NB4 (cell line): ENCODE measurements at regions not wholly inside any gene's neighbourhood (a gene's known extent, or its start where the extent isn't known, plus 50 kb on each side); places are given as distances from the start of the nearest gene placed in this dataset.

Experiments
- TF ChIP-seq, protein P1 (sequence below): IDR thresholded peaks from 2 replicates; pipeline ENCODE4 v1.6.1; 2011; ENCODE audit warnings: low read depth, low read length
- TF ChIP-seq, protein P2 (sequence below): IDR thresholded peaks from one replicate; pipeline ENCODE4 v1.5.1; 2012; ENCODE audit warnings: low read depth, low read length

DNA sequence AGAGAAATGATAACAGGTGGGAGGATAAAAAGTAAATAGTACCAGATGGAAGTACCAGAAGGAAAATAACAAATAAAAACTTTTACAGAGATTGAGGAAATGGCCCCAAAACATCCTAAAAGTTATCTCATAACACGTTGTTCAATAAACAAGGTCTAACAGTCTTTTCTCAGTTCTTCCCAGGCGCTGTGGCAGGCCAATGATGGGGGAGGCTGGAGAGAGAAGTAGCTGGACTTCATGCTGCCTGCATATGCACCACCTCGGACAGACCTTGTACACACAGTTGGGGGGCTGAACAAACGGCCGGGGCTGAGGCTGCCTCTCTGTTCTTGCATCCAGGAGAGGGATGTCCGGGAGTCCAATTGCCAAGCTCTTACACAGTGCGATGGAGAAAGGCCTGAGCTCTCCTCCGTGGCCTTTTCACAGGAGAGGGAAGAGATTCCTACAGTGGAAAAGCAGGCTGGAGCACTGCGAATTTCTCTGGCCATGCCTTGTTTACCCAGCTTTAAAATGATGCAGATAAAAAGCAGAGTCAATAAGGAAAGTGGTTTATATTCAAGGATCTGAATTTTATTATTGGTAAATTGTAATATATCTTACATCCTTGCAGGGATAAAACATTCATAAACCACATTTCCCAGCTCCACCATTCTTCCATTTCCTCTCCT, 109.8 kb downstream of the PHLDA1 start:
- TF ChIP-seq, protein P1, sequence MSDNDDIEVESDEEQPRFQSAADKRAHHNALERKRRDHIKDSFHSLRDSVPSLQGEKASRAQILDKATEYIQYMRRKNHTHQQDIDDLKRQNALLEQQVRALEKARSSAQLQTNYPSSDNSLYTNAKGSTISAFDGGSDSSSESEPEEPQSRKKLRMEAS: no peak
- TF ChIP-seq, protein P2, sequence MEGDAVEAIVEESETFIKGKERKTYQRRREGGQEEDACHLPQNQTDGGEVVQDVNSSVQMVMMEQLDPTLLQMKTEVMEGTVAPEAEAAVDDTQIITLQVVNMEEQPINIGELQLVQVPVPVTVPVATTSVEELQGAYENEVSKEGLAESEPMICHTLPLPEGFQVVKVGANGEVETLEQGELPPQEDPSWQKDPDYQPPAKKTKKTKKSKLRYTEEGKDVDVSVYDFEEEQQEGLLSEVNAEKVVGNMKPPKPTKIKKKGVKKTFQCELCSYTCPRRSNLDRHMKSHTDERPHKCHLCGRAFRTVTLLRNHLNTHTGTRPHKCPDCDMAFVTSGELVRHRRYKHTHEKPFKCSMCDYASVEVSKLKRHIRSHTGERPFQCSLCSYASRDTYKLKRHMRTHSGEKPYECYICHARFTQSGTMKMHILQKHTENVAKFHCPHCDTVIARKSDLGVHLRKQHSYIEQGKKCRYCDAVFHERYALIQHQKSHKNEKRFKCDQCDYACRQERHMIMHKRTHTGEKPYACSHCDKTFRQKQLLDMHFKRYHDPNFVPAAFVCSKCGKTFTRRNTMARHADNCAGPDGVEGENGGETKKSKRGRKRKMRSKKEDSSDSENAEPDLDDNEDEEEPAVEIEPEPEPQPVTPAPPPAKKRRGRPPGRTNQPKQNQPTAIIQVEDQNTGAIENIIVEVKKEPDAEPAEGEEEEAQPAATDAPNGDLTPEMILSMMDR: no peak
